ENCODE measurements at regions not wholly inside any gene's neighbourhood (a gene's known extent, or its start where the extent isn't known, plus 50 kb on each side); places are given as distances from the start of the nearest gene placed in this dataset.

DNA sequence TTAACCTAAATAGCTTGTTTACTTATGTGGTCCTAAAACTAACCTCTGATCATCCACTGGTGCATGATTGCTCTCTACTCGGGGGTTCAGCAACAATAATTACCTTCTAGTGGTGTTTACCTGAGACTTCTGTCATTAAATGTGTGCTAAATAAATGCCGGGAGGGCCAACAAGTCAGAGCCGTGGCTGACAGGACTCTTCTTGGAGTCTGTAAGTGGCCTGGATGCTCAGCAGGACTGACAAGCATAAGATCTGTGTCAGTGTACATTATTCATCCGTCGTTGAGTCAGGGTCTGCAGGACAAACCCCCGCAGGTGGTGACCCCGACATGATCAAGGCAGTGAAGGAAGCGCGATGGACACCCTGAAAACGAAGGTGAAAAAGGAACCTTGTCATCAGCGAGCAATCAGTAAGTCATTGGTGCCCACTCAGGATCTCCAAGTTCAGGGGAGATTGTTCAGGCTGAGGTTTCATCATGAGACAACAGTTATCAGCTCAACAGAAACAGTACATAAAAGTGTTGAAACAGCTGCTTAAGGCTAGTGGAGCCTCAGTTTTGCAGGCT lies 1466.9 kb downstream of the UQCRFS1 start:
- H3K9me3 ChIP-seq, result peaks cover 0 to 3% (median 0%) of the 10 kb centered on the region in 4 donors
- H3K4me3 ChIP-seq, result no peak overlapping the region
- 88 to 92% methylated on average over 11 of the region's 11 CpGs for WGBS, 2 donors
- DNase-seq, result peak; percentile 32
- no peaks in the 10 kb centered on the region for H3K27me3 ChIP-seq
- peaks cover 0 to 14% (median 0%) of the 10 kb centered on the region in 4 donors for H3K36me3 ChIP-seq
- TF ChIP-seq POLR2AphosphoS5 (IDR thresholded peaks at IDR 0.05) (no peak), EP300 (IDR thresholded peaks at IDR 0.05) (no peak), POLR2A (IDR thresholded peaks at IDR 0.05) (no peak)
- TF ChIP-seq, protein P1, sequence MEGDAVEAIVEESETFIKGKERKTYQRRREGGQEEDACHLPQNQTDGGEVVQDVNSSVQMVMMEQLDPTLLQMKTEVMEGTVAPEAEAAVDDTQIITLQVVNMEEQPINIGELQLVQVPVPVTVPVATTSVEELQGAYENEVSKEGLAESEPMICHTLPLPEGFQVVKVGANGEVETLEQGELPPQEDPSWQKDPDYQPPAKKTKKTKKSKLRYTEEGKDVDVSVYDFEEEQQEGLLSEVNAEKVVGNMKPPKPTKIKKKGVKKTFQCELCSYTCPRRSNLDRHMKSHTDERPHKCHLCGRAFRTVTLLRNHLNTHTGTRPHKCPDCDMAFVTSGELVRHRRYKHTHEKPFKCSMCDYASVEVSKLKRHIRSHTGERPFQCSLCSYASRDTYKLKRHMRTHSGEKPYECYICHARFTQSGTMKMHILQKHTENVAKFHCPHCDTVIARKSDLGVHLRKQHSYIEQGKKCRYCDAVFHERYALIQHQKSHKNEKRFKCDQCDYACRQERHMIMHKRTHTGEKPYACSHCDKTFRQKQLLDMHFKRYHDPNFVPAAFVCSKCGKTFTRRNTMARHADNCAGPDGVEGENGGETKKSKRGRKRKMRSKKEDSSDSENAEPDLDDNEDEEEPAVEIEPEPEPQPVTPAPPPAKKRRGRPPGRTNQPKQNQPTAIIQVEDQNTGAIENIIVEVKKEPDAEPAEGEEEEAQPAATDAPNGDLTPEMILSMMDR (IDR thresholded peaks at IDR 0.05), result no peak
- H3K4me1 ChIP-seq, result peaks cover 0 to 20% (median 3%) of the 10 kb centered on the region in 4 donors
- intact Hi-C loops (cut with DNase I), result no loop called here
- H3K27ac ChIP-seq, result no peak overlapping the region

DNA sequence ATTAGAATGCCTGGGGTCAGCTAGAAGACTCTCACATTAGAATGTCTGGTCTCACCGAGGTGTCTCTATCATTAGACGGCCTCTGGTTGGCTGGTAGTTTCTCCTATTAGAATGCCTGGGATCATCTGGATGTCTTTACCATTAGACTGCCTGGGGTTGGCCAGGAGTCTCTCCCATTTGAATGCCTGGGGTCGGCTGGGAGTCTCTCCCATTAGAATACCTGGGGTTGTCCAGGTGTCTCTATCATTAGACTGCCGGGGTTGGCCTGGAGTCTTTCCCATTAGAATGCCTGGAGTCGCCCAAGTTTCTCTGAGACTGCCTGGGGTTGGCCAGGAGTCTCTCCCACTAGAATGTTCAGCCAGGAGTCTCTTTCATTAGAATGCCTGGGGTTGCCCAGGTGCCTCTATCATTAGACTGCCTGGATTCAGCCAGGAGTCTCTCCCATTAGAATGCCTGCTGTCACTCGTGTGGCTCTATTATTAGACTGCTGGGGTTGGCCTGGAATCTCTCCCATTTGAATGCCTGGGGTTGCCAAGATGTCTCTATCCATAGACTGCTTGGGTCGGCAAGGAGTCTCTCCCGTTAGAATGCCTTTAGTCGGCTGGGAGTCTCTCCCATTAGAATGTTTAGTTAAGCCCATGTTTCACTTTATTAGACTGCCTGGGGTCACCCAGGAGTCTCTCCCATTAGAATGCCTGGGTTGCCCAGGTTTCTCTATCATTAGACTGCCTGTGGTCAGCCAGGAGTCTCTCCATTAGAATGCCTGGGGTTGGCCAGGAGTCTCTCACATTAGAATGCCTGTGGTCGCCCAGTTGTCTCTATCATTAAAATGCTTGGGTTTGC lies 1467.8 kb downstream of the UQCRFS1 start:
- Histone ChIP-seq H3K36me3 (peaks cover 0 to 23% (median 0%) of the 10 kb centered on the region in 4 donors), H3K4me3 (no peak overlapping the region), H3K27ac (no peak overlapping the region), H3K9me3 (peaks cover 0 to 5% (median 0%) of the 10 kb centered on the region in 4 donors), H3K4me1 (peaks cover 0 to 20% (median 3%) of the 10 kb centered on the region in 4 donors), H3K27me3 (no peaks in the 10 kb centered on the region)
- TF ChIP-seq, protein P1 (IDR thresholded peaks at IDR 0.05), result no peak
- no peak for TF ChIP-seq POLR2A (IDR thresholded peaks at IDR 0.05)
- TF ChIP-seq EP300 (IDR thresholded peaks at IDR 0.05), result no peak
- TF ChIP-seq POLR2AphosphoS5 (IDR thresholded peaks at IDR 0.05), result no peak
- peak; percentile 20 for DNase-seq
- intact Hi-C loops (cut with DNase I), result no loop called here
- WGBS, 2 donors, result 83 to 84% methylated on average over 10 of the region's 10 CpGs

DNA sequence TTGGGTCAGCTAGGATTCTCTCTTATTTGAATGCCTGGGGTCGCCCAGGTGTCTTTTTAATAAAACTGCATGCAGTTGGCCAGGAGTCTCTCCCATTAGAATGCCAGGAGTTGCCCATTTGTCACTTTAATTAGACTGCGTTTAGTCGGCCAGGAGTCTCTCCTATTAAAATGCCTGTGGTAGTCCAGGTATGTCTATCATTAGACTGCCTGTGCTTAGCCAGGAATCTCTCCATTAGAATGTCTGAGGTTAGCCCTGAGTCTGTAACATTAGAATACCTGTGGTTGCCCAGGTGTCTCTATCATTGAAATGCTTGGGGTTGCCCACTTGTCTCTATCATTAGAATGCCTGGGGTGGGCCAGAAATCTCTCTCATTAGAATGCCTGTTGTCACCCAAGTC lies 1470.9 kb downstream of the UQCRFS1 start:
- no peak overlapping the region for H3K27ac ChIP-seq

DNA sequence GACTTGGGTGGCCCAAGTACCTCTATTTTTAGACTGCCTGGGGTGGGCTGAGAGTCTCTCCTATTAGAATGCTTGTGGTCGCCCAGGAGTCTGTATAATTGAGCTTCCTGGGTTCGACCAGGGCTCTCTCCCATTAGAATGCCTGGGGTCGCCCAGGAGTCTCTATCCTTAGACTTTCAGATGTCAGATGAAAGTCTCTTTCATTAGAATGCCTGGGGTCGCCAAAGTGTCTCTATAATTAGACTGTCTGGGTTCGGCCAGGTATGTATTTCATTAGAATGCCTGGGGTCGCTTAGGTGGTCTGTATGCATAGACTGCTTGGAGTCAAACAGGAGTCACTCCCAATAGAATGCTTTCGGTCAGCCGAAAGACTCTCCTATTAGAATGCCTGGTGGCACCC lies 1471.7 kb downstream of the UQCRFS1 start:
- intact Hi-C loops (cut with DNase I), result no loop called here
- no peaks in the 10 kb centered on the region for H3K27me3 ChIP-seq
- peaks cover 0 to 48% (median 0%) of the 10 kb centered on the region in 4 donors for H3K36me3 ChIP-seq
- no peak for TF ChIP-seq POLR2A (IDR thresholded peaks at IDR 0.05)
- TF ChIP-seq, protein P1 (IDR thresholded peaks at IDR 0.05), result no peak
- WGBS, 2 donors, result 92% methylated on average over 8 of the region's 8 CpGs
- H3K4me3 ChIP-seq, result no peak overlapping the region
- H3K9me3 ChIP-seq, result peaks cover 0 to 13% (median 0%) of the 10 kb centered on the region in 4 donors
- H3K4me1 ChIP-seq, result peaks cover 0 to 4% (median 0%) of the 10 kb centered on the region in 4 donors
- peak; percentile 48 for DNase-seq
- H3K27ac ChIP-seq, result no peak overlapping the region

More for the DNA sequence above, 1470.9 kb downstream of the UQCRFS1 start:
- no peaks in the 10 kb centered on the region for H3K27me3 ChIP-seq
- H3K4me3 ChIP-seq, result no peak overlapping the region
- H3K4me1 ChIP-seq, result peaks cover 0 to 12% (median 3%) of the 10 kb centered on the region in 4 donors
- TF ChIP-seq POLR2AphosphoS5 (IDR thresholded peaks at IDR 0.05) (no peak), EP300 (IDR thresholded peaks at IDR 0.05) (no peak), POLR2A (IDR thresholded peaks at IDR 0.05) (no peak)
- TF ChIP-seq, protein P1 (IDR thresholded peaks at IDR 0.05), result no peak
- H3K9me3 ChIP-seq, result peaks cover 0 to 6% (median 0%) of the 10 kb centered on the region in 4 donors
- intact Hi-C loops (cut with DNase I), result no loop called here
- WGBS, 2 donors, result 89 to 92% methylated on average over 3 of the region's 3 CpGs
- no peak for DNase-seq
- peaks cover 0 to 47% (median 0%) of the 10 kb centered on the region in 4 donors for H3K36me3 ChIP-seq

All from sigmoid colon (tissue), 6 donors.